Calu3 (cell line): ENCODE measurements at regions not wholly inside any gene's neighbourhood (a gene's known extent, or its start where the extent isn't known, plus 50 kb on each side); places are given as distances from the start of the nearest gene placed in this dataset.

ENCODE experiments used
- BruUV-seq: library from RNA; stranded (reverse); fragments of 400-500 nt; replicated peaks from 2 replicates; lab custom pipeline; 2021; lab: Mats Ljungman, UMichigan
- CTCF ChIA-PET: fragments of 300-600 bp; sonication (Branson Sonifier 250); formaldehyde crosslinking; loops from one replicate; lab custom pipeline; 2022; ENCODE audit warnings: antibody characterized with exemption; lab: Charles Lee
- DNase-seq: peaks from one replicate; pipeline ENCODE4 v3.0.0; 2022
- H3K27ac Mint-ChIP-seq: one replicate; pipeline ENCODE4 v1.8.0; 2022; ENCODE audit warnings: mixed read lengths; ENCODE audit not compliant: unreplicated experiment
- H3K27me3 Mint-ChIP-seq: one replicate; pipeline ENCODE4 v1.8.0; 2022; ENCODE audit warnings: mixed read lengths; ENCODE audit not compliant: unreplicated experiment
- H3K36me3 Mint-ChIP-seq: one replicate; pipeline ENCODE4 v1.8.0; 2022; ENCODE audit warnings: mild to moderate bottlenecking, moderate library complexity, mixed read lengths; ENCODE audit not compliant: insufficient read depth, unreplicated experiment
- H3K4me1 Mint-ChIP-seq: one replicate; pipeline ENCODE4 v1.8.0; 2022; ENCODE audit warnings: mild to moderate bottlenecking, low read depth, mixed read lengths; ENCODE audit not compliant: unreplicated experiment
- H3K4me3 Mint-ChIP-seq: one replicate; pipeline ENCODE4 v1.8.0; 2022; ENCODE audit warnings: mild to moderate bottlenecking, low read depth, moderate library complexity, mixed read lengths; ENCODE audit not compliant: unreplicated experiment
- H3K9me3 Mint-ChIP-seq: one replicate; pipeline ENCODE4 v1.8.0; 2022; ENCODE audit warnings: low read depth, mixed read lengths; ENCODE audit not compliant: unreplicated experiment
- intact Hi-C: fragments of 100-400 bp; cut with micrococcal nuclease; formaldehyde crosslinking; loops from one replicate; pipeline ENCODE4 v1.10.0; 2022; ENCODE audit not compliant: unreplicated experiment
- TF ChIP-seq, protein P1 (sequence below): fragments of 200-600 bp; IDR thresholded peaks from one replicate; pipeline ENCODE4 v1.8.0; 2022; ENCODE audit warnings: antibody characterized with exemption; ENCODE audit not compliant: unreplicated experiment

DNA sequence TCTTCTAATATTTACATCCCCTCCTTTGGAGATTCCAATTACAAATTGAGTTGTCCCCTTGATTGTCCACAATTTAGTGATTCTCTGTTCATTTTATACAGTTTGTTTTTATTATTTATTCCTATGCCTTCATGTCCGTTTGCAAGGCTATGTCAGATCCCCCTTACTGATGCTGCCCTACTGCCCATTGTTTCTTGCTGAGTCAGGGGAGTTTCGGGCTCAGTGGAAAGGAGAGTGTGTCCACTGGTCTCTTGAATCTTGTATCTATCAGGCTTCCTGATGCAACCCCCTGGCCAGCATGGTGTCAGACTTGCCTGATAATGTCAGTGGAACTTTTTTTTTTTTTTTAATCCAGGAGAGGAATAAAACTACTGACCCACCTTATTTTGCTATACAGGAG, 384.4 kb downstream of the CDC14C start:
- DNase-seq = no peak
- H3K27me3 Mint-ChIP-seq = no peaks in the 10 kb centered on the region
- no peaks in the 10 kb centered on the region for H3K4me1 Mint-ChIP-seq
- no peaks in the 10 kb centered on the region for H3K36me3 Mint-ChIP-seq
- intact Hi-C loops = no loop called here
- no TSS peak for BruUV-seq
- CTCF ChIA-PET = no interaction called here
- no peak overlapping the region for H3K4me3 Mint-ChIP-seq
- TF ChIP-seq, protein P1, sequence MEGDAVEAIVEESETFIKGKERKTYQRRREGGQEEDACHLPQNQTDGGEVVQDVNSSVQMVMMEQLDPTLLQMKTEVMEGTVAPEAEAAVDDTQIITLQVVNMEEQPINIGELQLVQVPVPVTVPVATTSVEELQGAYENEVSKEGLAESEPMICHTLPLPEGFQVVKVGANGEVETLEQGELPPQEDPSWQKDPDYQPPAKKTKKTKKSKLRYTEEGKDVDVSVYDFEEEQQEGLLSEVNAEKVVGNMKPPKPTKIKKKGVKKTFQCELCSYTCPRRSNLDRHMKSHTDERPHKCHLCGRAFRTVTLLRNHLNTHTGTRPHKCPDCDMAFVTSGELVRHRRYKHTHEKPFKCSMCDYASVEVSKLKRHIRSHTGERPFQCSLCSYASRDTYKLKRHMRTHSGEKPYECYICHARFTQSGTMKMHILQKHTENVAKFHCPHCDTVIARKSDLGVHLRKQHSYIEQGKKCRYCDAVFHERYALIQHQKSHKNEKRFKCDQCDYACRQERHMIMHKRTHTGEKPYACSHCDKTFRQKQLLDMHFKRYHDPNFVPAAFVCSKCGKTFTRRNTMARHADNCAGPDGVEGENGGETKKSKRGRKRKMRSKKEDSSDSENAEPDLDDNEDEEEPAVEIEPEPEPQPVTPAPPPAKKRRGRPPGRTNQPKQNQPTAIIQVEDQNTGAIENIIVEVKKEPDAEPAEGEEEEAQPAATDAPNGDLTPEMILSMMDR = no peak
- H3K9me3 Mint-ChIP-seq = peaks cover 23% of the 10 kb centered on the region
- H3K27ac Mint-ChIP-seq = no peak overlapping the region

DNA sequence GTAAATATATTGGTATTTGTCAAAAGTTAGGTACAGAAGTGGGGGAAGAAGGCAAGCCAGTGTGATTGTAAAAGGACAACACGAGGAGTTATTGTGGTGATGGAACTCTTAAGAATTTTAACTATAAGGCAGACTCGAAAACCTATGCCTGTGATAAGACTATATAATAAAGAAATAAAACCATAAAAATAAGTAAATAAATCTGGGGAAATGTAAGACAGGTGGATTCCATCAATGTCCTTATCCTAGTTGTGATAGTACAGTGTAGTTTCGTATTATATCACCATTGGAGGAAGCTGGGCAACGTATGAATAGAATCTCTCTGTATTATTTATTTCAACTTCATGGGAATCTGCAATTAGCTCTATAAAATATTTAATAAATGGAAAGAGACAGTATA, 395.7 kb downstream of the CDC14C start:
- TF ChIP-seq, protein P1 = no peak
- H3K27me3 Mint-ChIP-seq = no peaks in the 10 kb centered on the region
- BruUV-seq = no TSS peak

DNA sequence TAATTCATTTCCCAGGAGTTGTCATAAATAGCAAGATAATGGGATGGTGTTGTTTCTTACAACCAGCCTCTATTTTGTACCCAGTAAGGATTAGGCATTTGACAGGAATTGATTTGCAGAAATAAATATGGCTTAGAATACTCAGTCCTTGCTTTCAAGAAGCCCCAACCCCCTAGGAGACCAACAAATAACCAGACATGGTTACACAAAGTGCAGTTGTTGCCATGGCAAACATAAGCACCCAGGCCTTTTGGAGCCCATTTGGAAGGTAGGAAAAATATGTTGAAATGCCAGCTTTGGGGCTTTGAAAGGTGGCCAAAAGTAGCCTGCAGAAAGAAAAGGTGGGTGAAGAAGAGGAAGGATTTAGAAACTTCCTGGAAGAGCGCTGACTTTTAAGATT, 397.5 kb downstream of the CDC14C start:
- BruUV-seq = no TSS peak
- CTCF ChIA-PET = no interaction called here

More for the DNA sequence above, 395.7 kb downstream of the CDC14C start:
- Mint-ChIP-seq H3K4me3 (no peak overlapping the region), H3K27ac (no peak overlapping the region), H3K4me1 (no peaks in the 10 kb centered on the region), H3K9me3 (peaks cover 12% of the 10 kb centered on the region), H3K36me3 (no peaks in the 10 kb centered on the region)
- DNase-seq = no peak
- intact Hi-C loops = no loop called here
- CTCF ChIA-PET = no interaction called here

DNA sequence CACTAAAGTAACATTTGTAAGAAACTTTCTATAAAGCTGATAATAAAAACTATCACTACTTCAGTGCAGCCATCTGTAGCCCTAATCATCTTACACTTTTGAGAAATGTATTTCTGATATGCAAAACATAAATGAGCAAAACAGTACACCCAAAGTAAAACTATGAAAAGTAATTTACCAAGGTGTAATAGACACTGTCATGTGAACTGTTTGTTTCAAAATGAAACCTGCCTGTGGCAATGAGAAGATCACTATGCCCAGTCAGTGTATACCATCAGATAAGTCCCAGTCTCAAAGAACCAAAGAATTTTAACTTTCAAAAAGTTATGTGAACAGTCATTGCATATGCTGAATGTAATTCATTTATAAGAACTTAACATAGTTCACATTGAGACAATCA, 398.1 kb downstream of the CDC14C start:
- Mint-ChIP-seq H3K36me3 (no peaks in the 10 kb centered on the region), H3K27me3 (no peaks in the 10 kb centered on the region), H3K9me3 (peaks cover 5% of the 10 kb centered on the region), H3K4me3 (no peak overlapping the region), H3K4me1 (no peaks in the 10 kb centered on the region), H3K27ac (no peak overlapping the region)
- CTCF ChIA-PET = no interaction called here
- no TSS peak for BruUV-seq
- no peak for DNase-seq
- intact Hi-C loops = no loop called here
- TF ChIP-seq, protein P1 = no peak

More for the DNA sequence above, 397.5 kb downstream of the CDC14C start:
- no peaks in the 10 kb centered on the region for H3K36me3 Mint-ChIP-seq
- H3K27ac Mint-ChIP-seq = no peak overlapping the region
- no peaks in the 10 kb centered on the region for H3K4me1 Mint-ChIP-seq
- H3K9me3 Mint-ChIP-seq = peaks cover 5% of the 10 kb centered on the region
- intact Hi-C loops = no loop called here
- TF ChIP-seq, protein P1 = no peak
- DNase-seq = no peak
- H3K4me3 Mint-ChIP-seq = no peak overlapping the region
- H3K27me3 Mint-ChIP-seq = no peaks in the 10 kb centered on the region

DNA sequence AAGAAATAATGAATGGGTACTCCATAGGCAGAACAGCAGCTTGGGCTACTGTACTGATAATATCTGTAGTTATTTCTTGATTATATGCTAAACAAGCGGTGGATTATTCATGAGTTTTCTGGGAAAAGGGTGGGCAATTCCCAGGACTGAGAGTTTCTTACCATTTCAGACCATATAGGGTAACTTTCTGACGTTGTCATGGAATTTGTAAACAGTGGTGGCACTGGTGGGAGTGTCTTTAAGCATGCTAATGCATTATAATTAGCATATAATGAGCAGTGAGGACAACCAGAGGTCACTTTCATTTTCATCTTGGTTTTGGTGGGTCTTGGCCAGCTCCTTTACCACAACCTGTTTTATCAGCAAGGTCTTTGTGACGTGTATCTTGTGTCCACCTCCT, 399.7 kb downstream of the CDC14C start:
- BruUV-seq = no TSS peak
- intact Hi-C loops = no loop called here

More for the DNA sequence above, 399.7 kb downstream of the CDC14C start:
- TF ChIP-seq, protein P1 = no peak
- no peak overlapping the region for H3K27ac Mint-ChIP-seq
- no peaks in the 10 kb centered on the region for H3K27me3 Mint-ChIP-seq
- no peaks in the 10 kb centered on the region for H3K4me1 Mint-ChIP-seq
- no peaks in the 10 kb centered on the region for H3K36me3 Mint-ChIP-seq
- CTCF ChIA-PET = no interaction called here
- H3K4me3 Mint-ChIP-seq = no peak overlapping the region
- DNase-seq = no peak
- peaks cover 5% of the 10 kb centered on the region for H3K9me3 Mint-ChIP-seq
